Parathyroid adenoma (tissue), 2 donors: ENCODE measurements at regions not wholly inside any gene's neighbourhood (a gene's known extent, or its start where the extent isn't known, plus 50 kb on each side); places are given as distances from the start of the nearest gene placed in this dataset.

ENCODE experiments used
- H2AFZ ChIP-seq: fragments of 300-600 bp; sonication (generic); one replicate; pipeline ENCODE4 v1.7.0; 2017; ENCODE audit warnings: antibody characterized with exemption, mild to moderate bottlenecking
- H3K27ac ChIP-seq: fragments of 300-600 bp; sonication (generic); one replicate; pipeline ENCODE4 v1.7.0; 2017
- H3K27me3 ChIP-seq: fragments of 300-600 bp; sonication (generic); one replicate; pipeline ENCODE4 v1.7.0; 2017; ENCODE audit warnings: low read length; ENCODE audit not compliant: control insufficient read depth, insufficient read depth
- H3K36me3 ChIP-seq: fragments of 300-600 bp; sonication (generic); one replicate; pipeline ENCODE4 v1.7.0; 2017; ENCODE audit warnings: low read length; ENCODE audit not compliant: control insufficient read depth, insufficient read depth
- H3K4me1 ChIP-seq: fragments of 300-600 bp; sonication (generic); one replicate; pipeline ENCODE4 v1.7.0; 2017; ENCODE audit warnings: control low read depth
- H3K4me2 ChIP-seq: fragments of 300-600 bp; sonication (generic); one replicate; pipeline ENCODE4 v1.7.0; 2017; ENCODE audit warnings: low read length
- H3K4me3 ChIP-seq: fragments of 300-600 bp; sonication (generic); one replicate; pipeline ENCODE4 v1.7.0; 2017; ENCODE audit warnings: low read depth, low read length
- H3K79me2 ChIP-seq: fragments of 300-600 bp; sonication (generic); one replicate; pipeline ENCODE4 v1.7.0; 2017; ENCODE audit warnings: control low read depth
- H3K9ac ChIP-seq: fragments of 300-600 bp; sonication (generic); one replicate; pipeline ENCODE4 v1.7.0; 2017; ENCODE audit warnings: mild to moderate bottlenecking
- H3K9me3 ChIP-seq: fragments of 300-600 bp; sonication (generic); one replicate; pipeline ENCODE4 v1.7.0; 2017; ENCODE audit warnings: low read length; ENCODE audit not compliant: control insufficient read depth
- CTCF ChIP-seq: fragments of 300-600 bp; sonication (generic); IDR thresholded peaks from one replicate; pipeline ENCODE4 v1.7.0; 2017; ENCODE audit warnings: antibody characterized with exemption, mild to moderate bottlenecking
- donor health status: primary hyperparathyroidism.

- H3K79me2 ChIP-seq: no peaks in the 10 kb centered on the region
- H3K4me1 ChIP-seq: no peaks in the 10 kb centered on the region
- no peak for TF ChIP-seq CTCF
- no peak overlapping the region for H3K4me3 ChIP-seq
- no peaks in the 10 kb centered on the region for H3K9me3 ChIP-seq
- H3K27ac ChIP-seq: no peak overlapping the region
- no peaks in the 10 kb centered on the region for H3K27me3 ChIP-seq
- no peak overlapping the region for H3K4me2 ChIP-seq
- H3K36me3 ChIP-seq: no peaks in the 10 kb centered on the region
- no peak overlapping the region for H2AFZ ChIP-seq
- H3K9ac ChIP-seq: no peak overlapping the region
These were observed 135.2 kb downstream of the SUCLG1 start for GRCh38 chr2:84323890-84324289.

DNA sequence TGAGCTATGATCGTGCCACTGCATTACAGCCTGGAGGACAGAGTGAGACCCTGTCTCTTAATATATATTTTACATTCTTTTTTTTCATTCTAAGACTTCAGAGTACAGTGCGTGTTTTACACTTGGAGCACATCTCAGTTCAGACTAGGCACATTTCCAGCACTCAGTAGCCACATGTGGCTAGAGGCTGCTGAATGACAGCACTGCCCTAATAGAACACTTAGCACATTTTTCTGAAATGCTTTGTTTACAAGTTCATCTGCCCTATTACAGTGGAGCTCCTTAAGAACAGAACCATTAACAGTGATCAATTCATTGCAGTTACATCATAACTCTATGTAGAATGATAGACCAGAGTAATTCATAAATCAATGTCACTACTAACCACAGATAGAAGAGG, 138.1 kb downstream of the SUCLG1 start:
- H3K36me3 ChIP-seq: no peaks in the 10 kb centered on the region
- no peak overlapping the region for H3K27ac ChIP-seq
- no peaks in the 10 kb centered on the region for H3K79me2 ChIP-seq
- H3K4me1 ChIP-seq: no peaks in the 10 kb centered on the region
- no peak overlapping the region for H3K9ac ChIP-seq
- no peak overlapping the region for H3K4me3 ChIP-seq
- H2AFZ ChIP-seq: no peak overlapping the region
- no peaks in the 10 kb centered on the region for H3K9me3 ChIP-seq
- TF ChIP-seq CTCF: no peak
- no peaks in the 10 kb centered on the region for H3K27me3 ChIP-seq
- H3K4me2 ChIP-seq: no peak overlapping the region

- H3K36me3 ChIP-seq: no peaks in the 10 kb centered on the region
- H3K4me1 ChIP-seq: no peaks in the 10 kb centered on the region
- no peak overlapping the region for H3K4me2 ChIP-seq
- H3K27ac ChIP-seq: no peak overlapping the region
- H3K27me3 ChIP-seq: no peaks in the 10 kb centered on the region
- TF ChIP-seq CTCF: no peak
- H3K79me2 ChIP-seq: no peaks in the 10 kb centered on the region
- no peaks in the 10 kb centered on the region for H3K9me3 ChIP-seq
- H3K4me3 ChIP-seq: no peak overlapping the region
- no peak overlapping the region for H3K9ac ChIP-seq
- H2AFZ ChIP-seq: peak overlapping the region; percentile 5
These were observed 139.5 kb downstream of the SUCLG1 start for GRCh38 chr2:84319581-84319980.

DNA sequence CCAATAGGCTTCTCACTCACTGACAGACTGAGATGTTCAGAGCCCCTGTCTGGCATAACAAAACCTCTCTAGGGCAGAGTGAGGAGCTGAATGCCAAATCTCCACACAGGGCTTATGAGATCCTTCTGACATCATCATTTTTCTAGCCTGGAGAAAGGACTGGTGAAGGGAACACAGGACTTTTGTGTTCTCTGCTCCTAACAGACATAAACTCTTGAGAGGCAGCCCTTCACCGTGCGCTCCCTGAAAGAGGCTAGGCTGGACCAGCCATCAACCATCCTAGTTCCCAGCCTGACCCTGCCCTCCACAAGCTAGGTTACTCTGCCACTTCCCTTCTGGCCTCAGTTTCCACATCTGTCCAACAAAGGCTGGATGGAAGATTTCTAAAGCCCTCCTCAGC, 141.9 kb downstream of the SUCLG1 start:
- Histone ChIP-seq H3K27ac (no peak overlapping the region), H3K79me2 (no peaks in the 10 kb centered on the region), H3K4me2 (no peak overlapping the region), H3K4me1 (no peaks in the 10 kb centered on the region), H3K27me3 (no peaks in the 10 kb centered on the region), H2AFZ (no peak overlapping the region), H3K4me3 (no peak overlapping the region), H3K36me3 (no peaks in the 10 kb centered on the region), H3K9ac (no peak overlapping the region), H3K9me3 (no peaks in the 10 kb centered on the region)
- TF ChIP-seq CTCF: no peak

- TF ChIP-seq CTCF: peak; percentile 94
- H2AFZ ChIP-seq: peak overlapping the region; percentile 62
- no peak overlapping the region for H3K4me2 ChIP-seq
- H3K4me3 ChIP-seq: no peak overlapping the region
- no peaks in the 10 kb centered on the region for H3K27me3 ChIP-seq
- H3K4me1 ChIP-seq: no peaks in the 10 kb centered on the region
- H3K9ac ChIP-seq: no peak overlapping the region
- H3K9me3 ChIP-seq: no peaks in the 10 kb centered on the region
- no peak overlapping the region for H3K27ac ChIP-seq
- H3K79me2 ChIP-seq: no peaks in the 10 kb centered on the region
- no peaks in the 10 kb centered on the region for H3K36me3 ChIP-seq
These were observed 144.2 kb downstream of the SUCLG1 start for GRCh38 chr2:84314901-84315330.
